K562 (cell line): ENCODE measurements at regions not wholly inside any gene's neighbourhood (a gene's known extent, or its start where the extent isn't known, plus 50 kb on each side); places are given as distances from the start of the nearest gene placed in this dataset.

Experiments
- ATAC-seq: fragments of 200-7000 bp; cut with Tn5 transposase; 3 replicates; pipeline ENCODE4 v1.9.1; 2020; ENCODE audit warnings: moderate library complexity
- BruUV-seq: library from RNA; stranded (reverse); fragments of 400-500 nt; replicated peaks from 2 replicates; lab custom pipeline; 2021; lab: Mats Ljungman, UMichigan
- CTCF ChIA-PET: fragments of 300-600 bp; formaldehyde crosslinking; extraction: SDS; loops from one replicate; lab custom pipeline; 2021; ENCODE audit warnings: low intra/inter-chr PET ratio; lab: Yijun Ruan, JAX
- POLR2A ChIA-PET: fragments of 300-600, 350-650 bp; sonication (Branson Sonifier 250); formaldehyde crosslinking; extraction: SDS; loops from one replicate; lab custom pipeline; 2021; ENCODE audit warnings: antibody characterized with exemption, inconsistent platforms; lab: Yijun Ruan, JAX
- DNase-seq, 4 experiments: peaks; one replicate each; pipeline versions ENCODE4 v3.0.0 to v3.0.0-alpha.2; 2011 to 2018; ENCODE audit warnings: low spot score in 3 of 4, mixed read lengths in 3 of 4; ENCODE audit errors: extremely low read depth in 1 of 4
- FAIRE-seq: peaks from 2 replicates; lab custom pipeline; 2011; peaks lifted over from hg19 to GRCh38; lab: Jason Lieb, UNC
- H2AFZ ChIP-seq: 2 replicates; pipeline ENCODE4 v1.6.0; 2011; ENCODE audit warnings: low read depth, low read length, control low read depth, inconsistent platforms
- H3K27ac ChIP-seq: fragments of 200-600 bp; 3 replicates; pipeline ENCODE4 v1.8.0; 2011; ENCODE audit warnings: low read depth, mild to moderate bottlenecking, control low read depth, inconsistent platforms, low read length, moderate library complexity, mixed read lengths; ENCODE audit errors: extremely low read depth
- H3K27me3 ChIP-seq, 2 experiments: fragments of 300-600 bp in 1 of 2; 2 replicates in 1 of 2; 3 replicates in 1 of 2; pipeline versions ENCODE4 v1.6.0 to v1.8.0; 2011; ENCODE audit warnings: inconsistent platforms in 2 of 2, low read length in 2 of 2, mild to moderate bottlenecking in 1 of 2, mixed read lengths in 1 of 2, moderate library complexity in 1 of 2; ENCODE audit not compliant: control insufficient read depth in 2 of 2, insufficient read depth in 2 of 2
- H3K36me3 ChIP-seq: fragments of 300-600 bp; 3 replicates; pipeline ENCODE4 v1.8.0; 2011; ENCODE audit warnings: mild to moderate bottlenecking, low read length, inconsistent platforms; ENCODE audit not compliant: control insufficient read depth, insufficient read depth
- H3K4me1 ChIP-seq, 2 experiments: fragments of 200-600 bp in 1 of 2; replicated peaks in 1 of 2; 2 replicates in 1 of 2; 3 replicates in 1 of 2; pipeline versions ENCODE4 v1.5.1 to v1.8.0; 2011; ENCODE audit warnings: inconsistent platforms in 2 of 2, low read length in 2 of 2, mild to moderate bottlenecking in 1 of 2, mixed read lengths in 1 of 2, moderate library complexity in 1 of 2; ENCODE audit not compliant: control insufficient read depth in 2 of 2, insufficient read depth in 2 of 2
- H3K4me2 ChIP-seq: 2 replicates; pipeline ENCODE4 v1.6.1; 2011; ENCODE audit warnings: low read length, control low read depth, inconsistent platforms, mixed read lengths; ENCODE audit not compliant: insufficient read depth
- H3K4me3 ChIP-seq: fragments of 200-600 bp; sonication (generic), shearing (Covaris generic); 2 replicates; pipeline ENCODE4 v1.5.1; 2016; ENCODE audit warnings: control low read depth, inconsistent platforms
- H3K79me2 ChIP-seq: fragments of 200-600 bp; 3 replicates; pipeline ENCODE4 v1.8.0; 2011; ENCODE audit warnings: low read length, inconsistent platforms; ENCODE audit not compliant: control insufficient read depth, insufficient read depth
- H3K9ac ChIP-seq, 2 experiments: 2 replicates each; pipeline versions ENCODE4 v1.6.0 to v1.6.1; 2011; ENCODE audit warnings: low read depth in 2 of 2, low read length in 2 of 2, control low read depth in 1 of 2, inconsistent platforms in 1 of 2, mild to moderate bottlenecking in 1 of 2, mixed read lengths in 1 of 2; ENCODE audit not compliant: insufficient read depth in 1 of 2
- H3K9me1 ChIP-seq: one replicate; pipeline ENCODE4 v1.6.0; 2011; ENCODE audit warnings: inconsistent platforms, mild to moderate bottlenecking, low read length, moderate library complexity; ENCODE audit not compliant: control insufficient read depth, insufficient read depth
- H3K9me3 ChIP-seq: replicated peaks from 2 replicates; pipeline ENCODE4 v1.5.1; 2011; ENCODE audit warnings: low read depth, low read length, inconsistent platforms; ENCODE audit not compliant: control insufficient read depth, insufficient read depth
- H4K20me1 ChIP-seq: replicated peaks from 2 replicates; pipeline ENCODE4 v1.6.1; 2011; ENCODE audit warnings: low read length, inconsistent platforms, mixed read lengths; ENCODE audit not compliant: control insufficient read depth, insufficient read depth
- DPF2 ChIP-seq: fragments of 450-650 bp; IDR thresholded peaks from 2 replicates; pipeline ENCODE4 v1.6.1; 2016
- HLTF ChIP-seq: fragments of 450-650 bp; IDR thresholded peaks from 2 replicates; pipeline ENCODE4 v1.6.1; 2016
- NR0B1 ChIP-seq: fragments of 450-650 bp; IDR thresholded peaks from one replicate; pipeline ENCODE4 v1.6.1; 2018; ENCODE audit warnings: mild to moderate bottlenecking, moderate library complexity; ENCODE audit not compliant: partially characterized antibody
- OTX1 ChIP-seq: fragments of 450-650 bp; formaldehyde crosslinking; IDR thresholded peaks from 2 replicates; pipeline ENCODE4 v1.4.0; 2022; ENCODE audit warnings: mild to moderate bottlenecking
- POLR2AphosphoS5 ChIP-seq: IDR thresholded peaks from 2 replicates; pipeline ENCODE4 v1.6.1; 2011; ENCODE audit warnings: mild to moderate bottlenecking, low read depth, low read length, moderate library complexity; ENCODE audit not compliant: control insufficient read depth, insufficient read depth
- TOE1 ChIP-seq, 2 experiments: fragments of 450-650 bp in 1 of 2; sonication (generic) in 1 of 2; formaldehyde crosslinking in 1 of 2; IDR thresholded peaks; 2 replicates each; pipeline versions ENCODE4 v1.7.1 to v1.8.0; 2016 to 2022; ENCODE audit warnings: borderline replicate concordance in 2 of 2, mild to moderate bottlenecking in 2 of 2, antibody characterized with exemption in 1 of 2, inconsistent platforms in 1 of 2, low read depth in 1 of 2, missing genetic modification reagents in 1 of 2, moderate library complexity in 1 of 2
- TSHZ1 ChIP-seq: fragments of 250-450 bp; sonication (Bioruptor Pico); IDR thresholded peaks from 2 replicates; pipeline ENCODE4 v1.4.0; 2020; ENCODE audit warnings: mild to moderate bottlenecking, moderate library complexity
- ZNF436 ChIP-seq: fragments of 250-450, 450-650 bp; sonication (Bioruptor Pico); formaldehyde crosslinking; IDR thresholded peaks from 2 replicates; pipeline ENCODE4 v1.7.0; 2020; ENCODE audit warnings: mild to moderate bottlenecking
- WGBS: fragments of 100-300 bp; shearing (Covaris generic); methylation state at CpG from one replicate; pipeline ENCODE4 v1.1.6; 2016; ENCODE audit warnings: low coverage, mixed read lengths; ENCODE audit not compliant: insufficient coverage; ENCODE audit errors: missing lambda C conversion rate; 5-methylcytosine and 5-hydroxymethylcytosine counted together
- in situ Hi-C: fragments of 300-500 bp; cut with MboI; formaldehyde crosslinking; loops from 4 replicates; pipeline ENCODE4 v1.15.0; 2018; ENCODE audit warnings: inconsistent platforms, mixed read lengths
- intact Hi-C: fragments of 100-400 bp; cut with micrococcal nuclease; formaldehyde crosslinking; loops from 2 replicates; pipeline ENCODE4 v1.14.2; 2022

- BruUV-seq, result no TSS peak
- no peaks in the 10 kb centered on the region for H4K20me1 ChIP-seq
- DNase-seq (no peak), ATAC-seq (no peak), FAIRE-seq (no peak)
- no peaks in the 10 kb centered on the region for H3K79me2 ChIP-seq
- no peaks in the 10 kb centered on the region for H3K27me3 ChIP-seq
- H3K4me1 ChIP-seq, result no peaks in the 10 kb centered on the region
- no peak overlapping the region for H3K9ac ChIP-seq
- no peak overlapping the region for H3K27ac ChIP-seq
- ChIA-PET POLR2A (no interaction called here), CTCF (no interaction called here)
- H3K36me3 ChIP-seq, result no peaks in the 10 kb centered on the region
- WGBS, result 5% methylated on average over 7 of the region's 8 CpGs
- H2AFZ ChIP-seq, result no peak overlapping the region
- intact Hi-C loops, result no loop called here
- no peaks in the 10 kb centered on the region for H3K9me3 ChIP-seq
- H3K4me2 ChIP-seq, result no peak overlapping the region
- no peaks in the 10 kb centered on the region for H3K9me1 ChIP-seq
- no peak overlapping the region for H3K4me3 ChIP-seq
- TF ChIP-seq TSHZ1 (CRISPR knock-in tag), result no peak
- no peak for TF ChIP-seq DPF2
- no peak for TF ChIP-seq TOE1 (IDR thresholded peaks at IDR 0.05; ENCODE audit: borderline replicate concordance)
- TF ChIP-seq TOE1 (CRISPR knock-in tag; IDR thresholded peaks at IDR 0.05; ENCODE audit: borderline replicate concordance, low read depth), result no peak
- no peak for TF ChIP-seq ZNF436 (CRISPR knock-in tag)
- TF ChIP-seq NR0B1, result no peak
- TF ChIP-seq POLR2AphosphoS5, result no peak
- TF ChIP-seq OTX1 (CRISPR knock-in tag), result no peak
- TF ChIP-seq HLTF, result no peak
- TF ChIP-seq, all 486 proteins: peak for 0
- in situ Hi-C loops, result loop anchor here (25.0 kb wide), 1 partner anchor 752 kb away; no protein-coding TSS in a partner anchor
Observed at GRCh38 chr14:66360366-66360926, 125.7 kb upstream of the CCDC196 start.
